ENCODE measurements at regions not wholly inside any gene's neighbourhood (a gene's known extent, or its start where the extent isn't known, plus 50 kb on each side); places are given as distances from the start of the nearest gene placed in this dataset.
"Not testable (repeated sequence)": the region's sequence is repeated elsewhere in the genome, so short reads cannot be mapped to it uniquely, and the experiment has no call there.

GRCh38 chr3:145290010-145290409 is 871.0 kb downstream of the PLOD2 start:
- ATAC-seq (no peak), DNase-seq (no peak)
- Histone ChIP-seq H3K4me3 (no peak overlapping the region), H3K9me3 (no peaks in the 10 kb centered on the region), H3K27ac (no peak overlapping the region), H3K4me1 (no peaks in the 10 kb centered on the region), H3K36me3 (ENCODE audit: insufficient read depth in 1 of 2, low read depth in 1 of 2) (no peaks in the 10 kb centered on the region), H3K27me3 (ENCODE audit: insufficient read depth in 3 of 3, low read length in 2 of 3) (no peaks in the 10 kb centered on the region)
- no peak for TF ChIP-seq CTCF (IDR thresholded peaks at IDR 0.05)
- intact Hi-C loops (cut with DNase I) = no loop called here
- 79 to 86% (median 81%) methylated on average over 1 of the region's 1 CpG for WGBS, 3 donors

DNA sequence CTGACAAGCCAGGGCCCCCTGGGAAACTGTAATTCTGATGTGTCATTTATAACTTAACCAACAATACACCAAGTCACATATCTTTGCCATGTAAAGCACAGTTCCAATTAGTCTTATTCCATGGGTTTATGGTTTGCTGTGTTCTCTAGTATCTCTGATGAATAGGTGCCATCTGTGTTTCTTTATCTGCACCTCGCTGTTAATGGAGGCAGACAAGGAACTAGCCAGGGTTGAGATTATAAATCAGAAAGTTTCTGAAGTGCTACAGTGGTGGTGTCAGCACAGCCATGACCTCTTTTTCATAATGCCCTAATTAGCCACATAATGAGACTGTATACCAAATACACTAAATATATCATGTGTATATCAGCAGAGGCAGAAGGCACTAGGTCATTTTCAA is 866.4 kb downstream of the PLOD2 start:
- DNase-seq (no peak), ATAC-seq (no peak)
- no peaks in the 10 kb centered on the region for H3K27me3 ChIP-seq (ENCODE audit: insufficient read depth in 3 of 3, low read length in 2 of 3)
- no peak overlapping the region for H3K4me3 ChIP-seq
- intact Hi-C loops (cut with DNase I) = no loop called here
- H3K9me3 ChIP-seq = no peaks in the 10 kb centered on the region
- H3K4me1 ChIP-seq = no peaks in the 10 kb centered on the region
- no peak for TF ChIP-seq CTCF (IDR thresholded peaks at IDR 0.05)
- WGBS, 3 donors = 20 to 44% (median 36%) methylated on average over 1 of the region's 1 CpG
- H3K27ac ChIP-seq = no peak overlapping the region
- H3K36me3 ChIP-seq (ENCODE audit: insufficient read depth in 1 of 2, low read depth in 1 of 2) = no peaks in the 10 kb centered on the region

- H3K36me3 ChIP-seq (ENCODE audit: insufficient read depth in 1 of 2, low read depth in 1 of 2) = no peaks in the 10 kb centered on the region
- TF ChIP-seq CTCF (IDR thresholded peaks at IDR 0.05) = no peak
- H3K4me3 ChIP-seq = no peak overlapping the region
- no peaks in the 10 kb centered on the region for H3K27me3 ChIP-seq (ENCODE audit: insufficient read depth in 3 of 3, low read length in 2 of 3)
- DNase-seq = no peak
- H3K27ac ChIP-seq = no peak overlapping the region
- H3K4me1 ChIP-seq = no peaks in the 10 kb centered on the region
- no peak for ATAC-seq
- H3K9me3 ChIP-seq = no peaks in the 10 kb centered on the region
- intact Hi-C loops (cut with DNase I) = no loop called here
Observed at GRCh38 chr3:145307272-145307671, 853.7 kb downstream of the PLOD2 start.

GRCh38 chr3:145313751-145314150 is 847.2 kb downstream of the PLOD2 start:
- H3K27me3 ChIP-seq (ENCODE audit: insufficient read depth in 3 of 3, low read length in 2 of 3) = no peaks in the 10 kb centered on the region
- 79 to 92% (median 80%) methylated on average over 2 of the region's 2 CpGs for WGBS, 3 donors
- intact Hi-C loops (cut with DNase I) = no loop called here
- H3K36me3 ChIP-seq (ENCODE audit: insufficient read depth in 1 of 2, low read depth in 1 of 2) = no peaks in the 10 kb centered on the region
- no peak for DNase-seq
- no peak for ATAC-seq
- no peaks in the 10 kb centered on the region for H3K4me1 ChIP-seq
- no peaks in the 10 kb centered on the region for H3K9me3 ChIP-seq
- TF ChIP-seq CTCF (IDR thresholded peaks at IDR 0.05) = no peak
- no peak overlapping the region for H3K4me3 ChIP-seq
- no peak overlapping the region for H3K27ac ChIP-seq

- ATAC-seq; H3K9me3 ChIP-seq; H3K4me1 ChIP-seq; H3K27me3 ChIP-seq (ENCODE audit: insufficient read depth in 3 of 3, low read length in 2 of 3); H3K36me3 ChIP-seq (ENCODE audit: insufficient read depth in 1 of 2, low read depth in 1 of 2); DNase-seq; H3K27ac ChIP-seq; H3K4me3 ChIP-seq; intact Hi-C loops (cut with DNase I): not testable (repeated sequence)
- 38 to 47% (median 42%) methylated on average over 4 of the region's 4 CpGs for WGBS, 3 donors
Observed at GRCh38 chr3:145316253-145316652, 844.7 kb downstream of the PLOD2 start.
